ENCODE measurements at regions not wholly inside any gene's neighbourhood (a gene's known extent, or its start where the extent isn't known, plus 50 kb on each side); places are given as distances from the start of the nearest gene placed in this dataset.

GRCh38 chr2:34070196-34070595, 471.1 kb upstream of the FAM98A start:
- no peaks in the 10 kb centered on the region for H3K27me3 ChIP-seq
- ATAC-seq, result no peak
- WGBS (ENCODE audit: insufficient coverage, low coverage, low lambda C conversion rate, missing lambda C conversion rate), result 44% methylated on average over 2 of the region's 2 CpGs

DNA sequence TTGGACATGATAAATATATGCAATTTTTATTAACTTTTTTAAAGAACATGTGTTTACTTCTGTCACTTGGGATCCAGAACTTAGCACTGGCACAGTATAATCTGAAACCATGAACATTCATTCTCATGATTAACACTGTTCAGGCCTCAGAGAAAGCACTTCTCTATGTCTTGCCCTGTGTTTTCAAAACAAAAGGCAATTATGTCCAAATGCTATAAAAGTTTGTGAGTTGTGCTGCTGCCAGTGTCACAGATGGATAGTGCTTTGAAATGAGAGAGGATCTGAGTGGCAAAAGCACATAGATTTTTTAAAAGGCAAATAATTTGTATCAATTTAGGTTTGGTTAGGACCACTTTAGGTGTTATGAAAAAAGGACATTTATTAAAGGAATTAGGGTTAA, 470.5 kb upstream of the FAM98A start:
- Histone ChIP-seq H3K36me3 (no peaks in the 10 kb centered on the region), H3K27ac (no peak overlapping the region), H3K9me3 (no peaks in the 10 kb centered on the region), H3K27me3 (no peaks in the 10 kb centered on the region), H3K4me1 (no peaks in the 10 kb centered on the region), H3K4me3 (no peak overlapping the region)
- DNase-seq, result no peak
- no peak for TF ChIP-seq POLR2A (IDR thresholded peaks at IDR 0.05)
- TF ChIP-seq, protein P1, sequence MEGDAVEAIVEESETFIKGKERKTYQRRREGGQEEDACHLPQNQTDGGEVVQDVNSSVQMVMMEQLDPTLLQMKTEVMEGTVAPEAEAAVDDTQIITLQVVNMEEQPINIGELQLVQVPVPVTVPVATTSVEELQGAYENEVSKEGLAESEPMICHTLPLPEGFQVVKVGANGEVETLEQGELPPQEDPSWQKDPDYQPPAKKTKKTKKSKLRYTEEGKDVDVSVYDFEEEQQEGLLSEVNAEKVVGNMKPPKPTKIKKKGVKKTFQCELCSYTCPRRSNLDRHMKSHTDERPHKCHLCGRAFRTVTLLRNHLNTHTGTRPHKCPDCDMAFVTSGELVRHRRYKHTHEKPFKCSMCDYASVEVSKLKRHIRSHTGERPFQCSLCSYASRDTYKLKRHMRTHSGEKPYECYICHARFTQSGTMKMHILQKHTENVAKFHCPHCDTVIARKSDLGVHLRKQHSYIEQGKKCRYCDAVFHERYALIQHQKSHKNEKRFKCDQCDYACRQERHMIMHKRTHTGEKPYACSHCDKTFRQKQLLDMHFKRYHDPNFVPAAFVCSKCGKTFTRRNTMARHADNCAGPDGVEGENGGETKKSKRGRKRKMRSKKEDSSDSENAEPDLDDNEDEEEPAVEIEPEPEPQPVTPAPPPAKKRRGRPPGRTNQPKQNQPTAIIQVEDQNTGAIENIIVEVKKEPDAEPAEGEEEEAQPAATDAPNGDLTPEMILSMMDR (IDR thresholded peaks at IDR 0.05), result no peak
- intact Hi-C loops (cut with DNase I), result no loop called here
- ATAC-seq, result no peak

More at GRCh38 chr2:34070196-34070595, 471.1 kb upstream of the FAM98A start:
- no peaks in the 10 kb centered on the region for H3K4me1 ChIP-seq
- intact Hi-C loops (cut with DNase I), result no loop called here
- no peak overlapping the region for H3K27ac ChIP-seq
- H3K9me3 ChIP-seq, result no peaks in the 10 kb centered on the region
- no peak for TF ChIP-seq POLR2A (IDR thresholded peaks at IDR 0.05)
- TF ChIP-seq, protein P1 (IDR thresholded peaks at IDR 0.05), result no peak
- no peak overlapping the region for H3K4me3 ChIP-seq
- no peaks in the 10 kb centered on the region for H3K36me3 ChIP-seq
- no peak for DNase-seq

- ATAC-seq (no peak), DNase-seq (no peak)
- intact Hi-C loops (cut with DNase I), result no loop called here
- H3K4me1 ChIP-seq, result no peaks in the 10 kb centered on the region
- H3K27ac ChIP-seq, result no peak overlapping the region
- no peaks in the 10 kb centered on the region for H3K9me3 ChIP-seq
- TF ChIP-seq, protein P1 (IDR thresholded peaks at IDR 0.05), result no peak
- no peak for TF ChIP-seq POLR2A (IDR thresholded peaks at IDR 0.05)
- no peaks in the 10 kb centered on the region for H3K27me3 ChIP-seq
- H3K36me3 ChIP-seq, result no peaks in the 10 kb centered on the region
- no peak overlapping the region for H3K4me3 ChIP-seq
Measured at GRCh38 chr2:34050413-34050812, 451.3 kb upstream of the FAM98A start.

DNA sequence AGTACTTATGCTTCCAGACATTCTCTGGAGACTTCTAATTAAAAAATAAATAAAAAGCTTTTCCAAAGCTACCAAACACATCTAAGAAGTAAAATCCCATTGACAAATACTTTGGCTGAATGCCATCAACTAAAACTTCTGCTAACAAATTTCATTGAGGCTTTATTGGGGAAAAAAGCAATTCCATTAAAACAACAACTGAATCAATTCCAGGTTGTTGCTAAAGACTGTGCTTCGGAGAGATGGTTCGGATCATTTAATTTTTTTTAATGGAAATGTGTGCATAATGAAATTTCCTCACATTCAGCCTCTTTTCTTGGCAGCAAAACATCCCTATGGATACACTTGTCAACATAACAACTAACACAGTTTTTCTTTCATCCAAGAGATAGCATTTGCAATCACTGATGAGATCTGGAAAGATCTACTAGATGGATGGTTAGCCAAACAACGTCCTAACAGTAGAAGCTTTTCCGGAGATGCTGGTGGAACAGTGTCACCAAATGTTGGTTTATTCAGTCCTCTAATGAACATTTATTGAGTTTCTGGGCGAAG, 446.1 kb upstream of the FAM98A start:
- no peak for DNase-seq
- Histone ChIP-seq H3K9me3 (no peaks in the 10 kb centered on the region), H3K4me3 (no peak overlapping the region), H3K4me1 (no peaks in the 10 kb centered on the region), H3K27me3 (no peaks in the 10 kb centered on the region), H3K27ac (no peak overlapping the region), H3K36me3 (no peaks in the 10 kb centered on the region)
- intact Hi-C loops (cut with DNase I), result no loop called here
- 59% methylated on average over 5 of the region's 5 CpGs for WGBS (ENCODE audit: insufficient coverage, low coverage, low lambda C conversion rate, missing lambda C conversion rate)
- TF ChIP-seq, protein P1 (IDR thresholded peaks at IDR 0.05), result no peak
- TF ChIP-seq POLR2A (IDR thresholded peaks at IDR 0.05), result no peak
- ATAC-seq, result no peak

DNA sequence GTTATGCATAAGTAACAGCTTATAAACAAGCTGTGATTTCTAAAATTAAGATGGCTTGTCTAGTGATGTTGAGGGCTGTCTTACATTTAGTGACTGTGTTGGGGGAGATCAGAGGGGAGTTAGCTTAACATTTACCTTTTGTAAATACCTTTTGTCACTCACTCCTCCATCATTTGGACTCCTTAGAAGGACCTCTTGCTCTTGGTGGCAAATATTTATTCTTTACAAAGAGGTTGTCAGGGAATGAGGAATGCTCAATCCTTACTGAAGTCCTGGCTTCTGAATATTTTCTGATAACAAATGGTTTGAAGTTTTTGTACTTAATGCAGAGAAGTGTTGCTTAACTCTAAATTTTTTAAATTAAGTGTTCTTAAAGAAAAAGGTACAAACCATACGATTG, 438.8 kb upstream of the FAM98A start:
- no peaks in the 10 kb centered on the region for H3K4me1 ChIP-seq
- intact Hi-C loops (cut with DNase I), result no loop called here
- H3K27ac ChIP-seq, result no peak overlapping the region
- TF ChIP-seq POLR2A (IDR thresholded peaks at IDR 0.05), result no peak
- TF ChIP-seq, protein P1 (IDR thresholded peaks at IDR 0.05), result no peak
- no peak for DNase-seq
- no peaks in the 10 kb centered on the region for H3K27me3 ChIP-seq
- no peaks in the 10 kb centered on the region for H3K36me3 ChIP-seq
- ATAC-seq, result no peak
- WGBS (ENCODE audit: insufficient coverage, low coverage, low lambda C conversion rate, missing lambda C conversion rate), result 36% methylated on average over 1 of the region's 1 CpG
- no peaks in the 10 kb centered on the region for H3K9me3 ChIP-seq
- H3K4me3 ChIP-seq, result no peak overlapping the region

Data from right lobe of liver (tissue), 6 donors.